H1 (cell line): ENCODE measurements at regions not wholly inside any gene's neighbourhood (a gene's known extent, or its start where the extent isn't known, plus 50 kb on each side); places are given as distances from the start of the nearest gene placed in this dataset.

ENCODE experiments used
- CTCF ChIA-PET: fragments of 300-600 bp; sonication (Branson Sonifier 250); formaldehyde crosslinking; loops from one replicate; lab custom pipeline; 2021; ENCODE audit not compliant: partially characterized antibody; lab: Charles Lee
- POLR2A ChIA-PET: fragments of 300-600 bp; sonication (Branson Sonifier 250); formaldehyde crosslinking; loops from one replicate; lab custom pipeline; 2021; ENCODE audit warnings: inconsistent platforms; ENCODE audit not compliant: partially characterized antibody; lab: Charles Lee
- DNase-seq, 2 experiments: peaks; one replicate each; pipeline versions ENCODE4 v3.0.0 to v3.0.0-alpha.2; 2010 to 2022; ENCODE audit warnings: low spot score in 2 of 2, low read depth in 1 of 2, mixed read lengths in 1 of 2
- FAIRE-seq: peaks from 2 replicates; lab custom pipeline; 2011; peaks lifted over from hg19 to GRCh38; lab: Jason Lieb, UNC
- H2AFZ ChIP-seq: 2 replicates; pipeline ENCODE4 v1.8.1; 2012; ENCODE audit warnings: low read length, inconsistent platforms
- H2AK5ac ChIP-seq: 2 replicates; pipeline ENCODE4 v1.6.1; 2013; ENCODE audit warnings: low read depth, low read length
- H2BK120ac ChIP-seq: replicated peaks from 2 replicates; pipeline ENCODE3; 2013; ENCODE audit warnings: low read depth, low read length, inconsistent platforms
- H2BK12ac ChIP-seq: 2 replicates; pipeline ENCODE4 v1.6.1; 2013; ENCODE audit warnings: low read depth, low read length
- H2BK15ac ChIP-seq: 2 replicates; pipeline ENCODE4 v1.6.1; 2013; ENCODE audit warnings: low read length
- H2BK20ac ChIP-seq: 2 replicates; pipeline ENCODE4 v1.6.1; 2013; ENCODE audit warnings: low read length
- H2BK5ac ChIP-seq: 2 replicates; pipeline ENCODE4 v1.6.1; 2013; ENCODE audit warnings: low read depth, low read length
- H3K14ac ChIP-seq: 2 replicates; pipeline ENCODE4 v1.6.1; 2013; ENCODE audit warnings: inconsistent platforms; ENCODE audit not compliant: insufficient read length
- H3K18ac ChIP-seq: 2 replicates; pipeline ENCODE4 v1.6.1; 2013; ENCODE audit warnings: low read length; ENCODE audit errors: extremely low read depth
- H3K23ac ChIP-seq: 2 replicates; pipeline ENCODE4 v1.6.1; 2013; ENCODE audit warnings: inconsistent platforms; ENCODE audit not compliant: insufficient read length
- H3K23me2 ChIP-seq: 2 replicates; pipeline ENCODE4 v1.6.1; 2013; ENCODE audit warnings: low read depth, low read length
- H3K27ac ChIP-seq: 2 replicates; pipeline ENCODE4 v1.6.1; 2011; ENCODE audit warnings: low read depth, low read length, inconsistent platforms
- H3K27me3 ChIP-seq, 4 experiments: replicated peaks in 1 of 4; 1 replicate in 1 of 4; 2 replicates in 3 of 4; pipeline versions ENCODE4 v1.6.1 to v1.8.1; 2011 to 2013; ENCODE audit warnings: low read length in 3 of 4, mild to moderate bottlenecking in 3 of 4, inconsistent platforms in 2 of 4, mixed read lengths in 2 of 4, moderate library complexity in 1 of 4; ENCODE audit not compliant: control insufficient read depth in 3 of 4, insufficient read depth in 3 of 4; ENCODE audit errors: extremely low read depth in 1 of 4
- H3K36me3 ChIP-seq, 4 experiments: 2 replicates each; pipeline versions ENCODE4 v1.6.1 to v1.8.1; 2011 to 2013; ENCODE audit warnings: mild to moderate bottlenecking in 4 of 4, low read length in 3 of 4, moderate library complexity in 2 of 4, control low read depth in 1 of 4, inconsistent platforms in 1 of 4; ENCODE audit not compliant: insufficient read depth in 4 of 4, control insufficient read depth in 2 of 4
- H3K4ac ChIP-seq: replicated peaks from 2 replicates; pipeline ENCODE3; 2013; ENCODE audit warnings: low read length, low read depth, mixed read lengths, inconsistent platforms; ENCODE audit not compliant: insufficient read length
- H3K4me1 ChIP-seq, 4 experiments: replicated peaks in 1 of 4; 1 replicate in 1 of 4; 2 replicates in 3 of 4; pipeline versions ENCODE4 v1.6.1 to v1.8.1; 2011 to 2013; ENCODE audit warnings: low read length in 3 of 4, inconsistent platforms in 2 of 4, mixed read lengths in 1 of 4; ENCODE audit not compliant: insufficient read depth in 4 of 4, control insufficient read depth in 3 of 4
- H3K4me2 ChIP-seq, 2 experiments: 2 replicates each; pipeline versions ENCODE4 v1.6.1 to v1.8.1; 2011 to 2013; ENCODE audit warnings: low read depth in 2 of 2, low read length in 2 of 2, control low read depth in 1 of 2, inconsistent platforms in 1 of 2, mild to moderate bottlenecking in 1 of 2; ENCODE audit not compliant: insufficient read depth in 1 of 2
- H3K4me3 ChIP-seq, 4 experiments: fragments of 200-600, 300-600 bp in 1 of 4; sonication (generic), shearing (Covaris generic), sonication (Bioruptor Twin) in 1 of 4; 2 replicates each; pipeline versions ENCODE4 v1.5.1 to v1.8.1; 2011 to 2016; ENCODE audit warnings: low read length in 4 of 4, low read depth in 3 of 4, control low read depth in 2 of 4, inconsistent platforms in 2 of 4, mild to moderate bottlenecking in 2 of 4, mixed read lengths in 1 of 4, moderate library complexity in 1 of 4; ENCODE audit not compliant: insufficient read depth in 2 of 4; ENCODE audit errors: extremely low read depth in 1 of 4
- H3K56ac ChIP-seq: replicated peaks from 2 replicates; pipeline ENCODE3; 2013; ENCODE audit warnings: low read depth, mild to moderate bottlenecking, mixed read lengths, low read length, inconsistent platforms; ENCODE audit not compliant: insufficient read length
- H3K79me1 ChIP-seq: 2 replicates; pipeline ENCODE4 v1.6.1; 2013; ENCODE audit warnings: low read depth, low read length, control low read depth
- H3K79me2 ChIP-seq, 2 experiments: 2 replicates each; pipeline versions ENCODE4 v1.6.1 to v1.8.1; 2012 to 2013; ENCODE audit warnings: low read length in 2 of 2, mild to moderate bottlenecking in 2 of 2, inconsistent platforms in 1 of 2; ENCODE audit not compliant: insufficient read depth in 2 of 2, control insufficient read depth in 1 of 2
- H3K9ac ChIP-seq, 4 experiments: replicated peaks in 1 of 4; 1 replicate in 1 of 4; 2 replicates in 3 of 4; pipeline versions ENCODE4 v1.6.1 to v1.8.1; 2011 to 2013; ENCODE audit warnings: low read depth in 3 of 4, low read length in 3 of 4, control low read depth in 2 of 4, mild to moderate bottlenecking in 2 of 4, moderate library complexity in 2 of 4, inconsistent platforms in 1 of 4; ENCODE audit errors: extremely low read depth in 1 of 4
- H3K9me3 ChIP-seq, 2 experiments: 2 replicates each; pipeline versions ENCODE4 v1.6.1 to v1.8.1; 2012 to 2013; ENCODE audit warnings: mild to moderate bottlenecking in 2 of 2, moderate library complexity in 2 of 2, control low read depth in 1 of 2, inconsistent platforms in 1 of 2, low read depth in 1 of 2, low read length in 1 of 2, mixed read lengths in 1 of 2; ENCODE audit not compliant: insufficient read depth in 2 of 2
- H4K20me1 ChIP-seq, 2 experiments: replicated peaks in 1 of 2; 2 replicates each; pipeline versions ENCODE3 to v1.8.1; 2011 to 2013; ENCODE audit warnings: inconsistent platforms in 2 of 2, low read length in 2 of 2, mild to moderate bottlenecking in 1 of 2; ENCODE audit not compliant: insufficient read depth in 2 of 2, control insufficient read depth in 1 of 2
- H4K5ac ChIP-seq: 2 replicates; pipeline ENCODE4 v1.6.1; 2013; ENCODE audit warnings: low read length, low read depth, mixed read lengths, inconsistent platforms; ENCODE audit not compliant: insufficient read length
- H4K8ac ChIP-seq: 2 replicates; pipeline ENCODE4 v1.8.0; 2013; ENCODE audit warnings: mild to moderate bottlenecking, moderate library complexity, low read length, inconsistent platforms; ENCODE audit not compliant: insufficient read depth; ENCODE audit errors: extremely low read depth
- H4K91ac ChIP-seq: replicated peaks from 2 replicates; pipeline ENCODE3; 2013; ENCODE audit warnings: low read length, mixed read lengths, inconsistent platforms; ENCODE audit not compliant: insufficient read length
- ATF3 ChIP-seq: IDR thresholded peaks from 2 replicates; pipeline ENCODE4 v1.6.1; 2011; ENCODE audit warnings: low read depth, mild to moderate bottlenecking, low read length; ENCODE audit not compliant: insufficient read depth
- E2F6 ChIP-seq: IDR thresholded peaks from 2 replicates; pipeline ENCODE4 v1.6.1; 2012; ENCODE audit warnings: inconsistent platforms
- GTF2F1 ChIP-seq: IDR thresholded peaks from 2 replicates; pipeline ENCODE4 v1.6.1; 2012; ENCODE audit warnings: low read depth, low read length, improper control_type of control experiment, borderline replicate concordance
- HDAC2 ChIP-seq, 2 experiments: fragments of 300-600 bp in 1 of 2; sonication (generic) in 1 of 2; IDR thresholded peaks; 2 replicates each; pipeline ENCODE4 v1.6.1; 2011 to 2012; ENCODE audit warnings: low read depth in 2 of 2, low read length in 2 of 2, mild to moderate bottlenecking in 2 of 2, moderate library complexity in 2 of 2, borderline replicate concordance in 1 of 2, inconsistent platforms in 1 of 2
- KDM5A ChIP-seq: fragments of 200-600 bp; IDR thresholded peaks from 2 replicates; pipeline ENCODE4 v1.7.1; 2012; ENCODE audit warnings: mild to moderate bottlenecking, low read length, inconsistent platforms, mixed read lengths
- MAFK ChIP-seq: IDR thresholded peaks from 2 replicates; pipeline ENCODE4 v1.6.1; 2012; ENCODE audit warnings: low read depth, mild to moderate bottlenecking, improper control_type of control experiment, low read length
- SAP30 ChIP-seq: fragments of 300-600 bp; sonication (generic); IDR thresholded peaks from 2 replicates; pipeline ENCODE4 v1.7.1; 2012; ENCODE audit warnings: low read length, moderate library complexity, mild to moderate bottlenecking, inconsistent platforms; ENCODE audit not compliant: insufficient read depth, insufficient replicate concordance
- TEAD4 ChIP-seq: IDR thresholded peaks from 2 replicates; pipeline ENCODE4 v1.6.1; 2012; ENCODE audit warnings: low read depth, low read length, inconsistent platforms, mixed read lengths
- WGBS, 2 experiments: shearing (Covaris generic) in 1 of 2; methylation state at CpG; one replicate each; pipeline versions ENCODE4 v1.1.6 to v1.1.7; 2013 to 2015; ENCODE audit warnings: low lambda C conversion rate in 2 of 2, mixed read lengths in 2 of 2, inconsistent platforms in 1 of 2, low coverage in 1 of 2, missing lambda C conversion rate in 1 of 2; ENCODE audit not compliant: insufficient replicate concordance in 2 of 2, insufficient coverage in 1 of 2, insufficient read length in 1 of 2; ENCODE audit errors: extremely low coverage in 1 of 2, missing lambda C conversion rate in 1 of 2; 5-methylcytosine and 5-hydroxymethylcytosine counted together

- Histone ChIP-seq H3K18ac (no peak overlapping the region), H3K4me2 (no peak overlapping the region), H3K56ac (no peak overlapping the region), H2BK15ac (no peak overlapping the region), H3K27me3 (no peaks in the 10 kb centered on the region), H3K9ac (no peak overlapping the region), H3K4me1 (no peaks in the 10 kb centered on the region)
- TF ChIP-seq E2F6 (no peak), KDM5A (no peak), MAFK (no peak), HDAC2 (IDR thresholded peaks at IDR 0.05; ENCODE audit: borderline replicate concordance in 1 of 2, low read depth in 2 of 2, low read length in 2 of 2) (no peak), TEAD4 (no peak), ATF3 (no peak), GTF2F1 (no peak), SAP30 (no peak)
- TF ChIP-seq, all 59 proteins: peak for 0
- H2BK12ac ChIP-seq = no peak overlapping the region
- H3K23me2 ChIP-seq = no peaks in the 10 kb centered on the region
- no peak overlapping the region for H2BK120ac ChIP-seq
- H3K27ac ChIP-seq = no peak overlapping the region
- no peak overlapping the region for H3K23ac ChIP-seq
- H3K36me3 ChIP-seq = no peaks in the 10 kb centered on the region
- no peak overlapping the region for H3K14ac ChIP-seq
- H3K4me3 ChIP-seq = no peak overlapping the region
- no peak overlapping the region for H2BK5ac ChIP-seq
- H4K8ac ChIP-seq = no peak overlapping the region
- no peak overlapping the region for H2AFZ ChIP-seq
- CTCF ChIA-PET = no interaction called here
- no peak overlapping the region for H2AK5ac ChIP-seq
- no peak for DNase-seq
- POLR2A ChIA-PET = no interaction called here
- no peaks in the 10 kb centered on the region for H3K79me1 ChIP-seq
- no peaks in the 10 kb centered on the region for H3K9me3 ChIP-seq
- 90% methylated on average over 1 of the region's 1 CpG; no CpG with 5 or more reads in 1 of the 2 experiments for WGBS, 2 experiments
- no peaks in the 10 kb centered on the region for H4K20me1 ChIP-seq
- no peak overlapping the region for H4K5ac ChIP-seq
- FAIRE-seq = no peak
- no peak overlapping the region for H2BK20ac ChIP-seq
- H4K91ac ChIP-seq = no peak overlapping the region
- H3K79me2 ChIP-seq = no peaks in the 10 kb centered on the region
- no peak overlapping the region for H3K4ac ChIP-seq
These were observed 365.0 kb downstream of the CCER1 start for GRCh38 chr12:90589956-90590355.
